ENCODE measurements at regions not wholly inside any gene's neighbourhood (a gene's known extent, or its start where the extent isn't known, plus 50 kb on each side); places are given as distances from the start of the nearest gene placed in this dataset.

DNA sequence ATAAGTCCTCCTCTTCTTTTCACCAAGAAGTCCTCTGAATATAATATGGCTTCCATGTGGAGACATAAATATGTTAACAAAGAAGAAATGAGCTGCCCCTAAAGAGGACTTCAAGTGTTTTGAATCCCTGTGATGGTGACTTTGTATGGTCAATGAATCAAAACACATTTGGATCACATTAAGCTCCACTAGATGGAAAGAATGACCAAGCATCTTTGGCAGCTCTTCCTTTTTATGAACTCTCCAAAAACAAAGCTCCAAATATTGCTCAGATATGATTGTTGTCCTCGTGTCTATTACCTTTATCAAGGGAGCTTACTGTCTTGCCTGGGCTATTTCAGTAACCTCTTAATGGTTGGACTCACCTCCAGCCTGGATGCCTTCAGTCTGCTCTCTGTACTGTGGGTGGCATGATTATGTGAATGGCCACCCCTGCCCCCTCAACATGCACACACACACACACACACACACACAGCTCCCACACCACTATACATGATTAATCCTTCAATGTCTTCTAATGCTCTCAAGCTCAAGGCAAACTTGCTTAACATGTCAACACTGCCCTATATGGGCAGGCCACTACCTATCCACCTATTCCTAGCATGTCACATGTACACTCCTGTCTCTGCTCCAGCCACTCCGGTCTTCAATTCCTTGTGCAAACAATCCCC, 346.6 kb upstream of the SALL1 start:
- no peak for TF ChIP-seq Cebpa-rat (IDR thresholded peaks at IDR 0.05)

DNA sequence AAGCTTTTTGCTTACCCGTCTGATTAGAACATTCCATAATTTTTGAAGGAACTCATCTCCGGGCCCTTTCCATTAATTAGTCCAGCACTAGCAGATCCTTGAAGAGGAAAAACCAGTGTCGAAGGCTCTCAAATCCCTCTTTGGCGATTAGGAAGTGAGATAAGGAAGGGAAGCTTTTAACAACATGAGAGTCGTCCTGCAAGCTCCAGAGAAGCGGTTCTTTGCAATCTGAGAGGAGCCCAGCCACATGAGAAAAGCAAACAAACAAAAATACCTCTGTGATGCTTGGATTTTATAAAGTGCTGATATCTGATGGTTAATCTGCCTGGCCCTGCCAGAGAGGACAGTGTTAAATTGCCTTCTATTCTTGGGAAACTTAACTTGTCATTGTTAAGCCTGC, 339.8 kb upstream of the SALL1 start:
- Histone ChIP-seq H3K4me1 (peaks cover 6% of the 10 kb centered on the region; the same call in 1 of the 2 replicates), H3K9ac (no peak overlapping the region), H3K4me2 (no peak overlapping the region), H3K36me3 (no peaks in the 10 kb centered on the region), H4K20me1 (no peaks in the 10 kb centered on the region), H3K4me3 (no peak overlapping the region), H3K27me3 (no peaks in the 10 kb centered on the region), H3K27ac (no peak overlapping the region), H3K9me3 (peaks cover 25% of the 10 kb centered on the region)
- TF ChIP-seq Cebpa-rat (IDR thresholded peaks at IDR 0.05) = no peak

More for the DNA sequence above, 346.6 kb upstream of the SALL1 start:
- H3K9ac ChIP-seq = no peak overlapping the region
- H3K9me3 ChIP-seq = no peaks in the 10 kb centered on the region
- H3K4me1 ChIP-seq = no peaks in the 10 kb centered on the region
- H4K20me1 ChIP-seq = no peaks in the 10 kb centered on the region
- H3K27me3 ChIP-seq = no peaks in the 10 kb centered on the region
- H3K4me2 ChIP-seq = no peak overlapping the region
- H3K36me3 ChIP-seq = no peaks in the 10 kb centered on the region
- no peak overlapping the region for H3K27ac ChIP-seq
- no peak overlapping the region for H3K4me3 ChIP-seq

DNA sequence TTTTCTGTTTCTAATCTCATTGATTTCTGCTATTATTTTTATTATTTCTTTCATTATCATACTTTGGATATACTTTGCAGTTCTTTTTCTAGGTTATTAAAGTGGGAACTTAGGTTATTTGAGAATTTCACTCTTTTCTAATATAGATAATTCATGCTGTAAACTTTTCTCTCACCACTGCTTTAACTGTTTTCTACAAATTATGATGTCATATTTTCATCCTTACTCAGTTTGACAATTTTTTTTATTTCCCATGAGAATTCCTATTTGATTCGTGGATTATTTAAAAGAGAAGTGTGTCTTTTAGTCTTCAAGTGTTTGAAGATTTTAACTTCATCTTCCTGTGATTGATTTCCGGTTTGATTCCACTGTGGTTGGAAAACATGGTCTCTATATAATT, 336.8 kb upstream of the SALL1 start:
- TF ChIP-seq Cebpa-rat (IDR thresholded peaks at IDR 0.05) = no peak
- Histone ChIP-seq H3K4me2 (no peak overlapping the region), H3K4me1 (peaks cover 6% of the 10 kb centered on the region; the same call in 1 of the 2 replicates), H3K9ac (no peak overlapping the region), H3K27me3 (no peaks in the 10 kb centered on the region), H3K4me3 (no peak overlapping the region), H3K27ac (no peak overlapping the region), H4K20me1 (no peaks in the 10 kb centered on the region), H3K9me3 (peaks cover 31% of the 10 kb centered on the region), H3K36me3 (no peaks in the 10 kb centered on the region)

DNA sequence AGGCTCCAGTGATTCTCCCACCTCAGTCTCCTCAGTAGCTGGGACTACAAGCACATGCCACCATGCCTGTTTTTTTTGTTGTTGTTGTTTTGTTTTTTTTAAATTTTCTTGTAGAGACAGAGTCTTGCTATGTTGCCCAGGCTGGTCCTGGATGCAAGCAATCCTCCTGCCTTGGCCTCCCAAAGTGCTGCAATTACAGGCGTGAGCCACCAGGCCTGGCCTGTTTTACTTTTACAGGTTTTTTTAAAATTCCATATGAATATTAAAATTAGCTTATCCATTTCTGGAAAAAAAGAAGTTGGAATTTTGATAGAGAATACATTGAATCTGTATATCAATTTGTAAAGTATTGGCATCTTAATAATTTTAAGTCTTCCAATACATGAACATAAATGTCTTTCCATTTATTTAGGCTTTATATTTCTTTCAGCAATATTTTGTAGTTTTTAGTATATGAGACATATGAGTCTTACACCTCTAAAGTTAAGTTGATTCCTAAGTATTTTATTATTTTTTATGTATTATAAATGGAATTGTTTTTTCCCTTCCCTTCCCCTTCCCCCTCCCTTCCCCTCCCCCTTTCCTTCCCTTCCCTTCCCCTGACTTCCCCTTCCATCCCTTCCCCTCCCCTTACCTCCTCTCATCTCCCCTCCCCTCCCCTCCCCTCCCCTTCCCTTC, 323.5 kb upstream of the SALL1 start:
- H3K9me3 ChIP-seq = no peaks in the 10 kb centered on the region
- no peak overlapping the region for H3K9ac ChIP-seq
- H3K27me3 ChIP-seq = no peaks in the 10 kb centered on the region
- H3K36me3 ChIP-seq = no peaks in the 10 kb centered on the region
- no peak overlapping the region for H3K4me3 ChIP-seq
- no peaks in the 10 kb centered on the region for H3K4me1 ChIP-seq
- no peaks in the 10 kb centered on the region for H4K20me1 ChIP-seq
- no peak overlapping the region for H3K4me2 ChIP-seq
- H3K27ac ChIP-seq = no peak overlapping the region
- no peak for TF ChIP-seq Cebpa-rat (IDR thresholded peaks at IDR 0.05)

DNA sequence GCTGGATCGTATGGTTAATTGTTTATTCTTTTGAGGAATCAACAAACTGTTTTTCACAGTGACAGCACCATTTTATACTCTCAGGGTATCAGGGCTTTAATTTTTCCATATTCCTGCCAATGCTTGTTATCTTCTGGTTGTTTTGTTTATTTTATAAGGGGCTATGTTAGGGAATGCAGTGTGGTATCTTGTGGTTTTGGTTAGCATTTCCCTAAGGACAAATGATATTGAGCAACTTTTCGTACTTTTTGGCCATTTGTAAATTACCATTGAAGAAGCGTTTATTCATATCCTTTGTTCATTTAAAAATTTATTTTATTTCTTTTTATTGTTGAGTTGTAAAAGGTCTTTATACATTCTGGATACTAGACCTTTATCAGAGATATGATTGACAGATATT, 322.0 kb upstream of the SALL1 start:
- TF ChIP-seq Cebpa-rat (IDR thresholded peaks at IDR 0.05) = no peak
- Histone ChIP-seq H3K27ac (no peak overlapping the region), H3K27me3 (no peaks in the 10 kb centered on the region), H3K4me1 (no peaks in the 10 kb centered on the region), H3K9me3 (no peaks in the 10 kb centered on the region), H3K4me2 (no peak overlapping the region), H4K20me1 (no peaks in the 10 kb centered on the region), H3K36me3 (no peaks in the 10 kb centered on the region), H3K9ac (no peak overlapping the region), H3K4me3 (no peak overlapping the region)

DNA sequence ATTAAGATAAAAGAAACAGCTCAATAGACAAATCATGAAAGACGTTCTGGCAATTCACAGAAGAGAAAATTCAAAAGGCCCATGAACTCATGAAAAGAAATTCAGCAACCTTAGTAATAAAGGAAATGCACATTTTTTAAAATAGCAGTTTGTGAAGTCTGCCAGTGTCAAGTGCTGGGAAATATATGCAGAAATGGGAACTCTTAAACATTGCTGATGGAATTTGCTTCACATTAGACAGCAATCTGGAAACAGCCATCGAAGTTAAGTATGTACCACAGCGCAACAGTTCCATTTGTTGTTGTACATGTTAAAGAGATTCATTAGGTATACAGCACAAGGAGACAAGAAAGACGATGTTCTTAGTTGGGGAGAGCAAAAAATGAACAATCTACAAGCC, 319.4 kb upstream of the SALL1 start:
- Histone ChIP-seq H3K4me1 (no peaks in the 10 kb centered on the region), H4K20me1 (no peaks in the 10 kb centered on the region), H3K27ac (no peak overlapping the region), H3K9me3 (no peaks in the 10 kb centered on the region), H3K4me3 (no peak overlapping the region), H3K27me3 (no peaks in the 10 kb centered on the region), H3K9ac (no peak overlapping the region), H3K4me2 (no peak overlapping the region), H3K36me3 (no peaks in the 10 kb centered on the region)
- no peak for TF ChIP-seq Cebpa-rat (IDR thresholded peaks at IDR 0.05)

DNA sequence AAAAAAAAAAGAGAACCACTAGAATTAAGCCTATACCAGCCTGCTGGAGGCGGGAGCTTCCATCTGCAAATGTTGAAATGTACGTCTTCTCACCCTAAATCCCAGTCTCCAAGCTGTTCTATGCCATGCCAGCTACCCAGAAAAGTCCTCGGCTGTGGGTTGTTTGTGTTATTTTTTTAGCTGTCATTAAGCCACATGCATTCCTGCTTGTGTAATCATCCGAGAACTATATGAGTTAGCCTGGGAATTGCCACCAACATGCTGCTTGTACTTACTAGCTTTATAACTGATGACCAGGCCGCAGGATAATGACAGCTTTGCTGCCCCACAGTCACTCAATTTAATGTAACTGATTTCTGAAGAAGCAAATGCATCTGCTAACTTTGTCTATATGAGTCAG, 313.9 kb upstream of the SALL1 start:
- Histone ChIP-seq H3K27ac (no peak overlapping the region), H4K20me1 (no peaks in the 10 kb centered on the region), H3K36me3 (no peaks in the 10 kb centered on the region), H3K27me3 (no peaks in the 10 kb centered on the region), H3K4me2 (no peak overlapping the region), H3K9ac (no peak overlapping the region), H3K4me3 (no peak overlapping the region), H3K9me3 (no peaks in the 10 kb centered on the region), H3K4me1 (no peaks in the 10 kb centered on the region)
- TF ChIP-seq Cebpa-rat (IDR thresholded peaks at IDR 0.05) = no peak

DNA sequence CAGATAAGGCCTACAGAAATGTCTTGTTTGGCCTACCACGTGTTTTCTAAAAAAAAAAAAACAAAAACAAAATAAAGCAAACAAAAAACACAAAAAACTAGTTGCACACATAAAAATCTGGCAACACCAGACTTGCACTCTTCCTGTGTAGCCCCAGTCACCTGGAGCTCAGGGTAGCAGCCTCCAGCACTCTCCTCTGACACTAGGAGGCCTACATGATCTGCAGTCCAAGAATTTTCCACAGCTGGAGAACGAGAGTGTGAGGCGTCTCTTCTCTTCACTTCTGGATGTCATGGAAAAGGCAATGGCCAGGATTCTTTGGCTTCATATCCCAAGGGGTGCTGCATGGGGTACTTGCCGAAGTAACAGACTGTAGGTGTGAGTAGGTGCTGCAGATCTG, 310.2 kb upstream of the SALL1 start:
- no peaks in the 10 kb centered on the region for H3K9me3 ChIP-seq
- H3K4me1 ChIP-seq = peaks cover 30% of the 10 kb centered on the region
- no peak overlapping the region for H3K27ac ChIP-seq
- TF ChIP-seq Cebpa-rat (IDR thresholded peaks at IDR 0.05) = no peak
- H3K4me2 ChIP-seq = no peak overlapping the region
- no peaks in the 10 kb centered on the region for H4K20me1 ChIP-seq
- no peaks in the 10 kb centered on the region for H3K36me3 ChIP-seq
- no peak overlapping the region for H3K4me3 ChIP-seq
- no peaks in the 10 kb centered on the region for H3K27me3 ChIP-seq
- H3K9ac ChIP-seq = no peak overlapping the region

DNA sequence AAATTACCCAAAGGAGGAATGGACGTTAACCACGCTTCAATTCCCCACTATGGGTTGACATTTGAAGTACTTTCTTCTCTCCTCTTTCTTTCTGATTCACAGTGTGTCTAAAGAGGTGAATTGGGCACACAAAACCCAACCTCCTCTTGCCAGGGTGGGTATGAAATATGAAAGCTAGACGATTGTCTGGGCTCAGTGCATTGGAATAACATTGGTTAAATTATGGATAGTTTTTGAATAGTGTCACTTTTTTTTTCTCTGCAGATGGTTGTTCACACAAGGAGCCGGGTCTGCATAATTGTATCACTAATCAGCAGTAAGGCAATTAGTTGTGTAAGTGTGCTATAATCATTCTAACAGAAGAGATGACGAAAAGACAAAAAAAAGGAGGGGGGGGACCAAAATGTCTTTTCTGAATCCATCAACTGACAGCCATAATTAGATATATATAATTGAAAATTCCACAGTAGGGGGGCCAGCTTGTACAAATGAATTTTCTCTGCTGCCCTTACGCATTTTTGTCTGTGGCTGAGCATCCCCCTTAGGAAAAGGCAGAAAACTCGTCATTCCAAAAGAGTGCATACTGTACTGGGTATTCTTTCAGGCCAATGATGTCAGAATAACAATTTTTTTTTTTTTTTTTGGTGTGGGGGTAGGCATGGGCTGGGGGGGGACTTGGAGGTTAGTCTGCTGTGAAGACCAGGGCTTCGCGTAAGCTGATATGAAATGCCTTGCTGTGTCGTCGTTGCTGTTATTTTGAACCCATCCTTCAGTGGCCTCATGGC, 307.5 kb upstream of the SALL1 start:
- no peak for TF ChIP-seq Cebpa-rat (IDR thresholded peaks at IDR 0.05)
- peak overlapping the region; percentile 68 for H3K4me2 ChIP-seq

DNA sequence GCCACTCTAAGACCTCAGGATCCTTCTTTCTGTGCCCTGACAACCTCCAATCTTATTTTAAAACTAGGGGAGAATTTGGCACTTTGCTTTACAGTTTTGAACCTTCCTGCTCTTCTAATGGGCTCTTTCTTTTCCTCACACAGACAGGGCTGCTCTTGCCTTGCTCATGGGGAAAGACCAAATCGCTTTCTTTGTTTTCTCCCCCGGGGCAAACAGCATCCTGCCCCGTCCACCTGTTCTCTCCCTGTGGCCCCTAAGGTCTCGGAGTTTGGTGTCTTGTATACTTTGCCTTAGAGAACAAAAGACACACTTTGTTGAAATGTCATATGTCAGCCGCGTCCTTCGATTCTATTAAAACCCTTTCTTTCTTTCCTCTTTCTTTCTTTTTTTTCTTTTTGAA, 306.7 kb upstream of the SALL1 start:
- no peaks in the 10 kb centered on the region for H3K36me3 ChIP-seq
- H3K27ac ChIP-seq = peak overlapping the region; percentile 40; the same call in 1 of the 2 replicates
- no peaks in the 10 kb centered on the region for H4K20me1 ChIP-seq
- no peaks in the 10 kb centered on the region for H3K9me3 ChIP-seq
- peaks cover 36% of the 10 kb centered on the region for H3K4me1 ChIP-seq
- TF ChIP-seq Cebpa-rat (IDR thresholded peaks at IDR 0.05) = no peak
- H3K4me2 ChIP-seq = peak overlapping the region; percentile 68
- no peaks in the 10 kb centered on the region for H3K27me3 ChIP-seq
- H3K9ac ChIP-seq = peak overlapping the region; percentile 20; the same call in 1 of the 2 replicates
- H3K4me3 ChIP-seq = no peak overlapping the region

More for the DNA sequence above, 307.5 kb upstream of the SALL1 start:
- no peaks in the 10 kb centered on the region for H3K27me3 ChIP-seq
- no peaks in the 10 kb centered on the region for H3K9me3 ChIP-seq
- H3K4me3 ChIP-seq = no peak overlapping the region
- no peak overlapping the region for H3K9ac ChIP-seq
- H4K20me1 ChIP-seq = no peaks in the 10 kb centered on the region
- H3K4me1 ChIP-seq = peaks cover 36% of the 10 kb centered on the region
- no peaks in the 10 kb centered on the region for H3K36me3 ChIP-seq
- peak overlapping the region; percentile 40; the same call in 1 of the 2 replicates for H3K27ac ChIP-seq
